ENCODE measurements at regions not wholly inside any gene's neighbourhood (a gene's known extent, or its start where the extent isn't known, plus 50 kb on each side); places are given as distances from the start of the nearest gene placed in this dataset.

DNA sequence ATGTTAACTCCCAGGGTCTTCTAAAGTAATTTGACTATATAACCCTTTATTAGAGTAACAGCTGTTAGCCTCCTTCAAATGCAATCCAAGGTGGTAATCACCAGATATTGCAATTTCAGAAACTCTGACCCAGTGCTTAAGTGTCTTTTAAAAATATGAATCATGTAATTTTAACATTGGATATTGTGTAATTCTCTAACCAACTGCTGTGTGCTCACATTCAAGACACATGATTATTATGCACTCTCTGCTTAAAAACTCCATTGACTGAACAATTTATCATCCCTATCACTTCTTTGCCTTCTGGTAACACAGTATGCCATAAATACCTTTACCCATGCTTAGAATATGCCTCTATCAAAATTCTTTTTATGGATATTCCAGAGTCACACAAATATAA, 537.4 kb upstream of the RGS18 start:
- DNase-seq (ENCODE audit: low read depth in 4 of 4, low spot score in 3 of 4) = no peak

GRCh38 chr1:191624044-191624443, 534.2 kb upstream of the RGS18 start:
- DNase-seq (ENCODE audit: low read depth in 4 of 4, low spot score in 3 of 4) = no peak

GRCh38 chr1:191629836-191630235, 528.4 kb upstream of the RGS18 start:
- no peak for DNase-seq (ENCODE audit: low read depth in 4 of 4, low spot score in 3 of 4)

DNA sequence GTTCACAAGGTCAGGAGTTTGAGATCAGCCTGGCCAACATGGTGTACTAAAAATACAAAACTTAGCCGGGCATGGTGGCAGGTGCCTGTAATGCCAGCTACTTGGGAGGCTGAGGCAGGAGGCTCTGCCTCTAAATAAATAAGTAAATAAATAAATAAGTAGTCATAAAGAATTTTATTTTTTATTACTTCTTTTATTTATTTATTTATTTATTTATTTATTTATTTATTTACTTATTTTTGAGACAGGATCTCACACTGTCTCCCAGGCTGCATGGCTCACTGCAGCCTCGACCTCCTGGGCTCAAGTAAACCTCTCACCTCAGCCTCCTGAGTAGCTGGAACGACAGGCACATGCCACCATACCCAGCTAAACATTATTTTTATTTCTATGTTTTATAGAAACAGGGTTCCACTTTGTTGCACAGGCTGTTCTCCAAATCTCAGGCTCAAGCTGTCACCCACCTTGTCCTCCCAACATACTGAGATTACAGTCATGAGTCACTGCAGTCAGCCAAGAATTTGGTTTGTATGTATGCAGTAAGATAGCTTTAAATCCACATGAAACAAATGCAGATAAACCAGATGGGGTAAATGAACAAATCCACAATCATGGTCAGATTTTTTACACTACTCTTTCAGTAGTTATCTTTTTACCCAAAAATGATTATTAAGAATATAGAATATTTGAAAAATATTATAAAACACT, 523.3 kb upstream of the RGS18 start:
- no peak for DNase-seq (ENCODE audit: low read depth in 4 of 4, low spot score in 3 of 4)

- DNase-seq (ENCODE audit: low read depth in 4 of 4, low spot score in 3 of 4) = no peak
These were observed 521.9 kb upstream of the RGS18 start for GRCh38 chr1:191636345-191636744.

GRCh38 chr1:191641420-191642260, 516.6 kb upstream of the RGS18 start:
- DNase-seq (ENCODE audit: low read depth in 4 of 4, low spot score in 3 of 4) = no peak

GRCh38 chr1:191643060-191643459, 515.2 kb upstream of the RGS18 start:
- no peak for DNase-seq (ENCODE audit: low read depth in 4 of 4, low spot score in 3 of 4)

DNA sequence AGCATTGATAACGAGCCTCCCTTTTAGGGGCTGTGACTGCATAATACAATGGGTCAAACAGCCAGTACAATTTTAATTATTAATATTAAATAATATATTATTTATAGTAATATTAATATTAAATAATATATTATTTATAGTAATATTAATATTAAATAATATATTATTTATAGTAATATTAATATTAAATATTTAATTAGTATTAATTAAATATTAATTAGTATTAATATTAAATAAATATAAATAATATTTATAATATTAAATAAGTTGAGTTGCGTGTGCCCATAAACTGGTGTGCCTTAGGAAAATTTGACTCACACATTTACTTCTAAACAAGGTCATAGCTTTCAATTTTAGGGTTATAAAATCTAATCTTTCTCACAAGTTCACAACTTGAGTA, 509.3 kb upstream of the RGS18 start:
- DNase-seq (ENCODE audit: low read depth in 4 of 4, low spot score in 3 of 4) = no peak

DNA sequence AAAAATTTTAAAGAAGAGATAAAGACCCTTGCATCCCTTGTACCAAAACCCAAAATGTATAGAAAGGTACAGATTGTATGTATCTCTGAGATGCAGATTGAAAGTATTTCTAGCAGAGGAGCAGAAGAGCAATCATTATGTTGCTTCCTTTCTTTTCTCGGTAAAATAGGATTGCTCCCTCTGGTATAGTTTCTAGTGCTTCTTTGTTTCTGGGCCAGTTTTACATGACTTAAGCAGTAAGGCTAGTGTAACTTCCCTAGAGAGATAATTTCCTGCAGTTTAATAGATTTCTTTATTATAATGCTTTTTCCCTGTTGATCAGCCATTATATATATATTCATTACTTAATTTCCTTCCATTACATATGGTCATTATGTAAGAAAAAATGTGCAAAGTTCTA, 496.2 kb upstream of the RGS18 start:
- DNase-seq (ENCODE audit: low read depth in 4 of 4, low spot score in 3 of 4) = no peak

- DNase-seq (ENCODE audit: low read depth in 4 of 4, low spot score in 3 of 4) = no peak
These were observed 495.5 kb upstream of the RGS18 start for GRCh38 chr1:191662746-191663145.

- DNase-seq (ENCODE audit: low read depth in 4 of 4, low spot score in 3 of 4) = no peak
These were observed 489.7 kb upstream of the RGS18 start for GRCh38 chr1:191668525-191668924.

GRCh38 chr1:191669629-191670028, 488.6 kb upstream of the RGS18 start:
- no peak for DNase-seq (ENCODE audit: low read depth in 4 of 4, low spot score in 3 of 4)

DNA sequence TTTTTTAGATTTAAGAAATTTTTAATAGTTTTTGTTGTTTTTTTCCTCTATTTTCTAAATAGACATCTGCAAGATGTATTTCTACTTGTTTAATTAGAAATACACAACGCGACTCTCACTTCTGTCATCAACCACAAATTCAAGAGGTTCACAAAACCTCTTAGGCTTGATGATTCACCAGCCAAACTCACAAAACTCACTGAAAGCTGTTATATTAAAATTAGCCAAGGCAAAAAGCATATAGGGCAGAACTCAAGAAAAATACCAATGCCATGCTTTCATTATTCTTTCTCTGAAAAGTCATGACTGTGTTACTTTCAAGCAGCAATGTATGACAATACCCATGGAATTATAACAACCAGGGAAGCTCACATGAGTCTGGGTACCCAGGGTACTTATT, 487.0 kb upstream of the RGS18 start:
- DNase-seq (ENCODE audit: low read depth in 4 of 4, low spot score in 3 of 4) = no peak

GRCh38 chr1:191674626-191675179, 483.6 kb upstream of the RGS18 start:
- peak in 2 of 4 donors; percentile 22 to 30 for DNase-seq (ENCODE audit: low read depth in 4 of 4, low spot score in 3 of 4)

- no peak for DNase-seq (ENCODE audit: low read depth in 4 of 4, low spot score in 3 of 4)
These were observed 482.1 kb upstream of the RGS18 start for GRCh38 chr1:191675856-191676783.

DNA sequence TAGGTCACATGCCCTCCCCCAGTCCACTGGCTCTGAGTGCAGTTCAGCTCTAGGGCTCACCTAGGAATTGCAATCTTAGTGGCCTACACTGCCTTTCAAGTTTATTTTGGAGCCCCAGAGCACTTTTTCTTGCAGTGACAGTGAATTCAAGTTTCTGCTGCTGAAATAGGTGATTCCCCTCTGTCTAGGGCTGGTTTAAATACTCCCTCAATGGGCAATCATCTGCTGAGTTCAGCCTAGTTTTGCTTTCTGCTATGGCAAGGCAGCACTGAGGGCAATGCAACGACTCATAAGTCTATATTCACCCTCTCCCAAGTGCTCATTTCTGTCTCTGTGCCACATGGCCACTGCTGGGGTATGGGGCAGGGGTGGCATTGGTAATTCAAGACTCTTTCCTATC, 472.6 kb upstream of the RGS18 start:
- DNase-seq (ENCODE audit: low read depth in 4 of 4, low spot score in 3 of 4) = no peak

DNA sequence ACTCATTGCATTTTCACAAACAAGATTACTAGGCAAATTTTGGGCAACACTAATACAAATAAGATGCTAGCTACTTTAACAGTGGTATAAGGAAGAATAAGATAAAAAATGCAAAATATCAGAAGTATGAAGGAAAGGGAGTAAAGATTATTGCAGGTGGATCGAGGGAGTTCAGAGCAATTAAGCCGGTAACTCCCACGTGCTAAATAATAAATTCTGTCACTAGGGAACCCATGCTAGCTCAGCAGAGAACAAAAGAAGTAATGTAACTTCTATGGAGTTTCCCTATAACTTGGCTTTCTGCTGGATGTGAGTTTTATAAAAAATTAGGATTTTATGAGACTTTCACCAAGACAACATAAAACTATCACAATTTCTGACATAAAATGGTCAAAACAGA, 470.5 kb upstream of the RGS18 start:
- peak in 2 of 4 donors; percentile 13 to 16 for DNase-seq (ENCODE audit: low read depth in 4 of 4, low spot score in 3 of 4)

DNA sequence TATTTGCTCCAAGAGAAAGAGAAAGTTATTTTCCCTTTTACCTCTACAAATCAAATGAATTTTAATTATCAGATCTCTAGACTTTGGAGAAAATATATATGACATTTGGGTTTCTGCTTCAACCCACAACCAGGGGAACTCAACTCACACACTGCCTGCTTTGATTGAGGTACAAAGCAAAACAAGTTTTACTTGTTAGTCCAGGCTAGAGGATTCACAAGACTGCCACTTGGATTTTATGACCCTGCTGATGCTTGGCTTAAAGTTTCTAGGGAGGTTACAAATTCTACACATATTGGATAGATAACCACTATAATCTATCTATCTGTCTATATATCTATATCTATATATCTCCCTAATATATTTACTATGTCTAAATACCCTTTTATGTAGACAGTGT, 467.3 kb upstream of the RGS18 start:
- peak in 1 of 4 donors; percentile 8 for DNase-seq (ENCODE audit: low read depth in 4 of 4, low spot score in 3 of 4)

- DNase-seq (ENCODE audit: low read depth in 4 of 4, low spot score in 3 of 4) = no peak
These were observed 464.5 kb upstream of the RGS18 start for GRCh38 chr1:191693797-191694196.

DNA sequence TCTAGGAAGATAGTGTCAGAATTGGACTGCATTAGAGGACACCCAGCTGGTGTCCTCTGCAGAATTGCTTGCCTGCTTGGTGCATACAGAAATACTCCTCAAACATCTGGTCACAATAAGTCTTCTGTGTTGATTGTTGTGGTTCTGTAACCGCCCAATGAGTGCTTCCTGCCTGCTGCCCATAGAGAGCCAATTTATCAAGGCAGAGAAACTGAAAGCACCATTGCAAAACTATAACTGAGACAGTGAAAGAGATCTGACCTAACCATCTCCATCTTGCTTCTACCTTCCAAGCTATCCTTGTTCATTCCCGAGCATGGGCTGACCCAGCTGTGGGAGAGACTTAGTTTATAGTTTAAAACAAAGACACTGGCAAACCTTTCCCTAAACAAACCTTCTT, 462.4 kb upstream of the RGS18 start:
- DNase-seq (ENCODE audit: low read depth in 4 of 4, low spot score in 3 of 4) = no peak

DNA sequence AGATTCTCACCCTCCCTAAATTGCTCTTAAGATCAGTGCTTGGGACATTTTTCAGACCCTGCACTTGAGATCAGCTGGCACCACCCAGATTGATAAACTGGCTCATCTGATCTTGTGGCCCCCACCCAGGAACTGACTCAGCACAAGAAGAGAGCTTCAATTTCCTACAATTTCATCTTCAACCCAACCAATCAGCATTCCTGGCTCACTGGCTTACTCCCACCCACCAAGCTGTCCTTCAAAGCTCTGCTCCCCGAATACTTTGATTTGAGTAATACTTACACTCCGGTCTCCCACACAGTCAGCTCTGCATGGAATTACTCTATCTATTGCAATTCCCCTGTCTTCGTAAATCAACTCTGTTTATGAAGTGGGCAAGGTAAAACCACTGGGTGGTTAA, 461.9 kb upstream of the RGS18 start:
- DNase-seq (ENCODE audit: low read depth in 4 of 4, low spot score in 3 of 4) = no peak

All from right renal pelvis (tissue), 4 donors.